Keratinocyte (primary cell): ENCODE measurements at regions not wholly inside any gene's neighbourhood (a gene's known extent, or its start where the extent isn't known, plus 50 kb on each side); places are given as distances from the start of the nearest gene placed in this dataset.

ENCODE experiments used
- CTCF ChIP-seq, 3 experiments: IDR thresholded peaks in 1 of 3; conservative IDR thresholded peaks in 1 of 3; optimal IDR thresholded peaks in 1 of 3; 2 replicates in 2 of 3; 3 replicates in 1 of 3; pipeline versions ENCODE3 to v1.5.1; 2011; ENCODE audit warnings: low read length in 3 of 3, mild to moderate bottlenecking in 3 of 3, moderate library complexity in 2 of 3, control low read depth in 1 of 3, inconsistent platforms in 1 of 3; ENCODE audit not compliant: insufficient read depth in 2 of 3; ENCODE audit errors: extremely low read depth in 1 of 3
- EZH2 ChIP-seq: IDR thresholded peaks from one replicate; pipeline ENCODE4 v1.6.1; 2012; ENCODE audit warnings: inconsistent platforms, mild to moderate bottlenecking, low read length, moderate library complexity

- TF ChIP-seq CTCF (optimal IDR thresholded peaks at IDR 0.05 in 1 of 3, IDR thresholded peaks at IDR 0.05 in 1 of 3, conservative IDR thresholded peaks at IDR 0.05 in 1 of 3; ENCODE audit: extremely low read depth in 1 of 3, insufficient read depth in 2 of 3, low read length in 3 of 3) (no peak), EZH2 (no peak)
Observed at GRCh38 chr5:97508864-97509263, 325.8 kb upstream of the RIOK2 start.
